Dermis blood vessel endothelial cell (primary cell): ENCODE measurements at regions not wholly inside any gene's neighbourhood (a gene's known extent, or its start where the extent isn't known, plus 50 kb on each side); places are given as distances from the start of the nearest gene placed in this dataset.

Experiments used
- DNase-seq: peaks from one replicate; pipeline ENCODE4 v3.0.0; 2010

DNA sequence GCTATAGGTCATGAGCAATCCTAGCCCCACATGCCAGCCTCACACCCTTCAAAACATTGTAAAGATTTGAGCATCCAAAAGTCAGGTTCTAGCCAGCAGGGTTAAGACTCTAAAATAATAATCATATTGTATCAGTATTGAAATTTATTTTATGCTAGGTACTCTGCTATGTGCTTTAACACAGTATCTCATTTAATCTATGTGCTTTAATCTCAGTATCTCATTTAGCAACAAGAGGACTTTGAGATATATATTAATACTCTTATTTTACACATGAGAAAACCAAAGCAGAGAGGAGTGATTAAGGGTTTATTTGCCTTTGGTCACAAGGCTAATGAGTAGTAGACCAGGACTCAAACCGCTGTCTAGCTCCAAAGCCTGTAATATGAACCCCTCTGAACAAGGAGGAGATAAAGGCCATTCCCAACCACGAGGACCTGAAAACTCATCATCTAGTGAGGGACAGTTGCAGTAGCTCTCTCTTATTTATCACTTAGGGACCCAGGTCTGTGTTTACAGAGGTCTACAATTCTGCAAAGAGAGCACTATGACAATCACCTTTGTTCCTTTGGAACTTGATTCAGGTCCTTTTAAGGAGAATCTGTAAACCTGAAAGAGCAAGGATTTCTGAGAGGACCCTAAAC is 116.5 kb upstream of the SERTAD2 start:
- DNase-seq: no peak

GRCh38 chr2:64770781-64771334 is 117.1 kb upstream of the SERTAD2 start:
- DNase-seq: no peak

- no peak for DNase-seq
Measured at GRCh38 chr2:64771737-64772136, 118.0 kb upstream of the SERTAD2 start.

DNA sequence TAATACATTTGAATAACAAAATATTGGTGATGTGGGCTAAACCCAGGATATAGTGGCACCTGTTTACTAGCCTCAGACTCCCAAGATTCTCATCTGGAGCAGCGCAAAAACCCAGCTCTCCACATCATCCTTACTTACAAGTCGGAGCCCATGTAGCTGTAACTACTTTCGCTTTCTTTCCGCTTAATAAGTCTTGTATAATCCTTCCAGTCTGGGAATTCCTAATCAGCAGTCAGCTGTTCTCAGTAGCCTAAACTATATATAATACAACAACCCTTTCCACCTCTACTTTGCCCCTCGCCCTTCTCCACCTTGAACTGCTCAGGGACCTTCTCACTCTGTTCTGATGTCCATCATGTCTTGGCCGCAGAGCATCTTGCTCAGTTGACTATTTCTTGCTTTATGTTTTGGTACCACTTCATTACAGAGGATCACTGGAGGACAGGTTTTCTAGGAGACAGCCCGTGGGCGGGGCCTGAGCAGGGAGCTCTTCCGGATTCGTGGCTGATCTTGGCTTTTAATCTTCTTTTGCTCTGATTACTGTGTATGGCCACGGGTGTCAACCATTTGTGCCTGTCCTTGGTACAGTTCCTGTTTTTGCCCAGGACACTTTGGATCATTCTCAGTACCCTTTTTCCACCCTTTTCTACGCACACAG is 119.9 kb upstream of the SERTAD2 start:
- DNase-seq: no peak

GRCh38 chr2:64777841-64778240 is 124.1 kb upstream of the SERTAD2 start:
- DNase-seq: no peak

DNA sequence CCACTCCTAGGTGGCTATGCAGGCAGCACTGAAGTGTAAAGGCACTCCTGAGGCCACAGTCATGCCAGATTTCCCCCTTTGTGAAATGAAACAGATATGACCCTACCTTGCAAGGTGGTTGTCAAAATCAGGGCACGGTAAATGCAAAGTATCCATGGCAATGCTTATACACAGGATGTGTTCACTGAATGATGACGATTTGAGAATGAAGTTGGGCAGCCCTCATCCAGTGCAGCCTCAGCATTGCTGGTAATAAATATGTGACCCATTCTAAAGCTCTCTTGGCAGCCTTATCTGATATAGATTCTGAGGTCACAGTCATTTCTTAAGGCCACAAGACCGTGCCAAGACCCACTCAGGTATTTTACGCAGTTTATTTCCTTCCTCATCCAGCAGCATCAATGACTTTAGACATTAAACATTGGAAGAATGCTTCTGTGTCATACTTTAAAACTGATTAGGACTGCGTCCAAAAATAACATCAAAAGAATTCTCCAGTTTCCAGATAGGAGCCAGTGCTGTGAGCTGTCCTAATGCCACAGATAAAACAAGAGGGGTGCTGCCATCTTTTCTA is 125.5 kb upstream of the SERTAD2 start:
- peak; percentile 94 for DNase-seq

DNA sequence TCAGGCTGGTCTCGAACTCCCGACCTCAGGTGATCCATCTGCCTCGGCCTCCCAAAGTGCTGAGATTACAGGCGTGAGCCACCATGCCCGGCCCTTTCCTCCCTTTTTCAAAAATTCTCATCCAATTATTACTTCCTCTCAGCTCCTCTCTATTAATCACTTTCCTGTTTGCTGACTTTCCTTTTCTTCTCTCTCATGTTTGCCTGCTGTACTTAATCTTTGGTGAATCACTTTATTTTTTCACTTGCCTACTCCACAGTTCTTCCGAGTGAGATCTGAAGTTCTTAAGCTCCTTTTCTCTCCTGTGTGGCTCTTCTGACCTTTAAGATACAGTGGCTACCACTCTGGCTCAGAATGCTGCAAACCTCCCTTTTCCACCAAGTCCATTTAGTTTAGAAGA is 126.3 kb upstream of the SERTAD2 start:
- peak; percentile 52 for DNase-seq

- peak; percentile 45 for DNase-seq
Measured at GRCh38 chr2:64781711-64782390, 128.1 kb upstream of the SERTAD2 start.

DNA sequence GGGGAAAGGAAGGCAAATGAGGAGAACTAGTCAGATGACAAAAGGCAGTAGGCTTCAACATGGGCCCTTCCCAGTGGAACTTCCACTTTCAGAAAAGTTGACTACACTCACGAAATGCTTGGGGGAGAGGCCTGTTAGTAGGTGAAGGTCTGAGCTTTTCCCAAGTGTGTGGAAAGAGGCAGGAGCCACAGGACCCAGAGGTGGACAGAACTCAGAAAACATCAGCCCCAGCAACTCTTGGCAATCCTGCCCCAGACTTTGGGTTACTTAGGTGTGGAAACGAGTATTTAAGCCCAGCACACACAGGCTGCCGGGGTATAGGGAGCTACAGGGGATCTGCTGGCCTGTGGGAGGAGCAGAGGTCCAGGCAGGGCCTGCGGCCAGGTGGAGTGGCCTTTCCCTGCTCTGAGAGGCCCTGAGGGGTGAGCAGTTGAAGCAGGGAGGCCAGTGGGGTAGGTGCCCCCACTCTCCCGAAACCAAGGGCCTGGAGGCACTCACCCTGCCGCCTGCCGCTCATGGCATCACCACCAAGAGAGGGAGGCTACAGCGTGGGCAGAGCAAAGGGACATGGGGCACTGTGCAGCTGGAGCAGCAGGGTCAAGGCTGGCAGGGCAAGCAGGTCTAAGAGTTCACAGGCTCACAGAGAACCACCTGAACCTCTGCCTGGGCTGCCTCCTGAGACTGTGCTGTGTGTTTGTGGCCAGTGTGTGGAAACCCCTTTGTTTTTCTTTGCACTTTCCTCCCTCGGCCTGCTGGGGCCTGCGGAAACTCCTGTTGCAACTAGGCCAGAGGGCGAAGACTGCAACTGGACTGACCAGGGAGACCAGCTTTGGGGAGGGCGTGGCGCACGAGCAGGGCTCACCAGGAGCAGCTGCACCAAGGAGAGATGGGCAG is 130.7 kb upstream of the SERTAD2 start:
- DNase-seq: no peak

DNA sequence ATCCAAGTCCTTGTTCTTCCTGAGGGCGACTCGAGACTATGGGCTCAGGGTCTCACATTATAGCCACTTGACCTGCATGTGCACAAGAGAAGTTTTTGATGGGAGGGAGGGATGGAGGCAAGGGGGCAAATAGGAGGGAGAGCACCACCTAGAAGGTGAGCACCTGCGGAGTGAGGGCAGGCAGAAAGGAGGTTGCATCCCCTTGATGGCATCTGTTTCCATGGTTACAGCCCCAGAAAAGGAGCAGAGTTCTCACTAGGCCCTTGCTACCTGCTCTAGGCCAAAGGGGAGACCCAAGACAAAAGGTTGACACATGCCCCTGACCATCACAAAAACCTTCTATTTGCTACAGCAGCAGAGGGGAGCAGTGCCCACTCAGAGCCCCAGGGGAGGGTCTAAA is 131.5 kb upstream of the SERTAD2 start:
- no peak for DNase-seq

DNA sequence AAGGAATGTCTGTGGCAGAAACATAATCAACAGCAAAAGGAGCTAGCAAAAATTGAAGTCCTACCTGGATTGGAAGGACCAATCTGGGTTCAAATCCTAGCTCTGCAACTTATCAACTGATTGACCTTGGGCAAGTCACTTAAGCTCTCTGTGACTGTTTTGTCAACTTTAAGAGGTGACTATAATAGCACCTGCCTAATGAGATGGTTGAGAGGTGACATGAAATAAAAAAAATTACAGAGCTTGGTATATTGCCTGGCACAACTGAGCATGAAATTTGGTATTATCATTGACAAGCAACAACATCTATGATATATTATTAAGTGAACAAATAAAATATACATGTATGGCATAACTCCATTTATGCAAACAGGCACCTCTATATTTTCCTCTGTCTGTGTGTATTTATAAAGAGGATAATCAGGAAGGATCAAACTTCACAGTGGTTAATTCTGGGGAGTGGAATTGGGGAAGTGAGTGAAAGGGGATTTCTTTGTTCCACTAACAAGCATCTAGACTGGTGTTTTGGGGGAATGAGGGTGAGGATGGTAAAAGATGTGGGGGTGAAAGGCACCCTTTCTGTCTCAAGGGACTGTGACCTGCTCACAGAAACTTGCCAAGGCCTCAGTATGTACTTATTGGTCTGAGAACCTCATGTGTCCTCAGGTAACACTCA is 132.8 kb upstream of the SERTAD2 start:
- DNase-seq: no peak

DNA sequence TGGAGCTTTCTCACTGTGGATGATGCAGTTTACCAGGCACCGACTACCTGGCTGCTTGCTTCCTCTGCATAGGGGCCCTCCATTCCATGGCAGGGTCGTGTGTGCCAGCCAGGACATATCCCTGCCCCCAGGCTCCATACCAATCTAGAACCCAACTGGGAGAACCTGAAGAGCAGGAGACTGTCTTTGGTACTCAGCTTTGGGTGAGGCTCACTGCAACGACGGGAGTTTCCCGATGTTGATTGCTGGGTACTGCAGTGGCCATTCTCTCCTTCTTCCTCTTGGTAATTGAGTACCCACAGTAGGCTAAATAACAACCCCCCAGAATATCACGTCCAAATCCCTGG is 133.3 kb upstream of the SERTAD2 start:
- no peak for DNase-seq

DNA sequence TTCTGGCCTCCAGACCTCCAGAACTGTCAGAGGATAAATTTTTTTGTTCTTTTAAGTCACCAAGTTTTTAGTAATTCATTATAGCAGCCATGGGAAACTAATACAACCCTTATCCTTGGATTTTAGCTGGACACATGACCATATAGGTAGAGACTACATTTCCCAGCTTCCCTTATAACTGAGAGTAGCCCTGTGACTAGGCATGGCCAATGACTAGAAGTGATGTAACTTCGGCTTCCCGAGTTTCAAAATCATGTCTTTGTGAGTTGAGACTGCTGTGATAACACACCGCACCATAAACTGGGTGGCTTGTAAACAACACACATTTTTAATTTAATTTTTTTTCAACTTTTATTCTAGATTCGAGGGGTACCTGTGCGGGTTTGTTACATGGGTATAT is 134.0 kb upstream of the SERTAD2 start:
- no peak for DNase-seq

- DNase-seq: no peak
Measured at GRCh38 chr2:64789466-64790320, 136.0 kb upstream of the SERTAD2 start.

DNA sequence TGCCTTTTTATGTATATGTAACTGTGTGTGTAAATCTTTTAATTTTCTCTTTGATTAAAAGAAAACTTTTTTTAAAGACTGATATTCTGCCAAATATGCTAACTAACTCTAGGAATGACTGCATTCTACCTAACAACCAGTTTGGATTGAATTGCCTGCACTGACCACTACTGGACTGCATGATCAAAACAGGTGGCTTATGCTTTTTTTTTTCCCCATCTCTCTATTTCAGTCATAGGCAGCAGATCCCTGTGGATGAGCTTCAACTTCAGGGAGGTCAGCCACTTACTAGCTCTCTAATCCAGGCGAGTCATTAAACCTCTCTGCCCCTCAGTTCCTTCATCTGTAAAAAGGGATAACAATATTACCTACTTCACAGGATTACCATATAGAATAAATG is 138.6 kb upstream of the SERTAD2 start:
- peak; percentile 57 for DNase-seq

GRCh38 chr2:64792995-64793639 is 139.4 kb upstream of the SERTAD2 start:
- peak; percentile 89 for DNase-seq

- peak; percentile 60 for DNase-seq
Measured at GRCh38 chr2:64793701-64794100, 140.0 kb upstream of the SERTAD2 start.

DNA sequence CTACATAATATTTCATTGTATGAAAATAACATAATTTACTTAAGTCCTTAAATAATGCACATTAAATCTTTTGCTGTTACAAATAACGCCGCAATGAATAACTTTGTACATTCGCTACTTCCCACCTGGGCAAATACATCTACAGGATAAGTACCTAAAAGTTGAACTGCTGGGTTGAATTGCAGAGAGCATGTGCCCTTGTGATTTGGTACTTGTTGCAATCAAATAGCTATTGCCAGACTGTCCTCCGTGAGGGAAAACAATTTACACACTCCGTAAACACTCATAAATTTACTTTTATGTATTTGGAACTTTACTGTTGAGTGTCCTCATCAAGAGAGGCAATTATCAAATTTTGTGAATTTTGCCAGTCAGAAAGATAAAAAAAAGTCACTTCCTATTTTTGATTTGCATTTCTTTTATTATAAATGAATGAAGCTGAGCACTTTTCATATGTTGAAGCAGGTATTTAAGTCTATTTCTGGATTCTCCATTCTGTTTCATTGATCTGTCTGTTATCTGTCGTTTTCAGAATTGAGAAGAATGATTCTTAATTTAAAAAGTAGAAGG is 140.8 kb upstream of the SERTAD2 start:
- DNase-seq: no peak

DNA sequence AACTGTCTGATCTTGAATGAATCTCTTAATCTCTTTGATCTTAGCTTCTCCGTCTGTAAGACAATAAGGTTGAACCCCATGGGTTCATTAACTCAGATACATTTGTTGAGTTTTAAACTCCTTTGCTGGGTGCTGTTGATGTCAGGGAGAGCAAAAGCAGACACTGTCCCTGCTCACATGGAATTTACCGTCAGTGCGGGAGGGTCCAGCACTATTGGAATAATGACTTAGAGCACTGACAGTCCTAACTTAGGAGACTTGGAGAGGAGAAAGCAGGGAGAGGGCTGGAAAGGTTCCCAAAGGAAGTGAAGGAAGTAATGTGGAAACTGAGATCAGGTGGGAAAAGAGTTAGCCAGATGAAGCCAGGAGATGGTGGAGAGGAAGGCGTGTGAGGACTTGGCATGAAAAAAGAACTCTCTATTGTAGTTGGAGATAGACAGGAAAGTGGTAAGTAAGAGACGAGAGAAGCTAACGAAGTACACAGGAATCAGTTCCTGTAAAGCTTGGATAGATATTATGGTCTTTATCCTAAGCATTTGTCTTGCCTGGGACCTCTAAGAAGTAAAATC is 141.4 kb upstream of the SERTAD2 start:
- peak; percentile 79 for DNase-seq

DNA sequence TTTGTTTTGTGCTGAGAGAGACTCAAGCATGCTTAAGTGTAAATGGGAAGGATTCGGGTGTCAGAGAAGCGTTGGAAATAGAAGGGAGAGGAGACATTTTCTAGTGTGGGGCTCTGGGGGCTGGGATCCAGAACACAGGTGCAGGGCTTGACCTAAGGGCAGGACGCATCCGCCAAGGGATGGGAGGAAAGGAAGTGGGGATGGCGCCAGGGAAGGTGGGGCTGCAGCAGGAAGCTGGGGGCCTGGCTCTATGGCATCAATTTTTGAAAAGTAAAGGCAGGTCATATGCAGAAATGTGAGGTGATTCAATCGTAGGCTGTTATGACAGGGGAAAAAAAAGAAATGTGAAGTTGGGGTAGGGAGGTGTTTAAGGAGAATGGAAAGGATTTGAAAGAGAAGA is 143.2 kb upstream of the SERTAD2 start:
- DNase-seq: peak; percentile 39
